HepG2 (cell line): ENCODE measurements at regions not wholly inside any gene's neighbourhood (a gene's known extent, or its start where the extent isn't known, plus 50 kb on each side); places are given as distances from the start of the nearest gene placed in this dataset.

ENCODE experiments used
- ATAC-seq: fragments of 200-7000 bp; cut with Tn5 transposase; 3 replicates; pipeline ENCODE4 v1.9.1; 2020; ENCODE audit warnings: mild to moderate bottlenecking, moderate library complexity
- BruUV-seq: library from RNA; stranded (reverse); fragments of 400-500 nt; replicated peaks from 2 replicates; lab custom pipeline; 2021; lab: Mats Ljungman, UMichigan
- CTCF ChIA-PET: fragments of 300-600 bp; formaldehyde crosslinking; extraction: SDS; loops from one replicate; lab custom pipeline; 2021; ENCODE audit warnings: low total read pairs, inconsistent platforms, low intra/inter-chr PET ratio; lab: Yijun Ruan, JAX
- POLR2A ChIA-PET: fragments of 350-600 bp; sonication (Branson Sonifier 250); formaldehyde crosslinking; loops from one replicate; lab custom pipeline; 2020; ENCODE audit warnings: antibody characterized with exemption, inconsistent platforms; lab: Yijun Ruan, JAX
- DNase-seq: peaks from one replicate; pipeline ENCODE4 v3.0.0-alpha.2; 2015; ENCODE audit warnings: low spot score
- FAIRE-seq: peaks from 3 replicates; lab custom pipeline; 2011; peaks lifted over from hg19 to GRCh38; lab: Jason Lieb, UNC
- H2AFZ ChIP-seq: one replicate; pipeline ENCODE4 v1.6.1; 2011; ENCODE audit warnings: low read length, inconsistent platforms
- H3K27ac ChIP-seq: fragments of 300-600 bp; 3 replicates; pipeline ENCODE4 v1.8.0; 2011; ENCODE audit warnings: mixed run types, mild to moderate bottlenecking, mixed read lengths, low read length, inconsistent platforms; ENCODE audit not compliant: insufficient read depth; ENCODE audit errors: extremely low read length
- H3K27me3 ChIP-seq, 2 experiments: fragments of 200-600 bp in 1 of 2; 2 replicates in 1 of 2; 3 replicates in 1 of 2; pipeline versions ENCODE4 v1.6.0 to v1.8.0; 2011; ENCODE audit warnings: low read length in 2 of 2, mild to moderate bottlenecking in 2 of 2, moderate library complexity in 2 of 2, inconsistent platforms in 1 of 2; ENCODE audit not compliant: insufficient read depth in 2 of 2, control insufficient read depth in 1 of 2
- H3K36me3 ChIP-seq, 2 experiments: fragments of 200-600 bp in 1 of 2; replicated peaks in 1 of 2; 2 replicates in 1 of 2; 3 replicates in 1 of 2; pipeline versions ENCODE4 v1.5.1 to v1.8.0; 2011; ENCODE audit warnings: low read length in 2 of 2, inconsistent platforms in 1 of 2; ENCODE audit not compliant: insufficient read depth in 2 of 2, control insufficient read depth in 1 of 2
- H3K4me1 ChIP-seq: 2 replicates; pipeline ENCODE4 v1.5.1; 2012; ENCODE audit warnings: low read length, inconsistent platforms; ENCODE audit not compliant: insufficient read depth
- H3K4me2 ChIP-seq: 2 replicates; pipeline ENCODE4 v1.6.0; 2011; ENCODE audit warnings: low read depth, low read length, inconsistent platforms
- H3K4me3 ChIP-seq, 3 experiments: fragments of 200-600 bp in 1 of 3; sonication (generic), shearing (Covaris generic) in 1 of 3; replicated peaks in 1 of 3; 2 replicates each; pipeline ENCODE4 v1.5.1; 2011 to 2016; ENCODE audit warnings: low read length in 3 of 3, inconsistent platforms in 2 of 3, low read depth in 2 of 3, mild to moderate bottlenecking in 2 of 3, control low read depth in 1 of 3, mixed read lengths in 1 of 3; ENCODE audit not compliant: insufficient read depth in 1 of 3
- H3K79me2 ChIP-seq: one replicate; pipeline ENCODE4 v1.6.1; 2011; ENCODE audit warnings: low read length, inconsistent platforms; ENCODE audit not compliant: insufficient read depth
- H3K9ac ChIP-seq: 2 replicates; pipeline ENCODE4 v1.6.0; 2011; ENCODE audit warnings: mild to moderate bottlenecking, low read depth, low read length, inconsistent platforms; ENCODE audit not compliant: insufficient read depth
- H3K9me3 ChIP-seq: 2 replicates; pipeline ENCODE4 v1.5.1; 2012; ENCODE audit warnings: mild to moderate bottlenecking, low read length
- H4K20me1 ChIP-seq: 2 replicates; pipeline ENCODE4 v1.6.0; 2011; ENCODE audit warnings: inconsistent platforms, mild to moderate bottlenecking, low read length, moderate library complexity; ENCODE audit not compliant: insufficient read depth
- AHR ChIP-seq: IDR thresholded peaks from 2 replicates; pipeline ENCODE4 v1.6.1; 2018; ENCODE audit warnings: missing genetic modification reagents, missing compliant biosample characterization
- BATF2 ChIP-seq: sonication (generic); formaldehyde crosslinking; IDR thresholded peaks from 2 replicates; pipeline ENCODE4 v1.8.0; 2022; ENCODE audit warnings: mild to moderate bottlenecking, missing genetic modification reagents, moderate library complexity
- CENPT ChIP-seq: sonication (generic); formaldehyde crosslinking; IDR thresholded peaks from 2 replicates; pipeline ENCODE4 v1.8.0; 2022; ENCODE audit warnings: low read depth, mild to moderate bottlenecking, moderate library complexity, missing genetic modification reagents
- DRAP1 ChIP-seq: IDR thresholded peaks from 2 replicates; pipeline ENCODE4 v1.6.1; 2016; ENCODE audit warnings: missing genetic modification reagents, missing compliant biosample characterization
- JDP2 ChIP-seq: sonication (generic); formaldehyde crosslinking; IDR thresholded peaks from 2 replicates; pipeline ENCODE4 v1.8.1; 2022; ENCODE audit warnings: missing genetic modification reagents, borderline replicate concordance
- KAT7 ChIP-seq: IDR thresholded peaks from 2 replicates; pipeline ENCODE4 v1.6.1; 2018; ENCODE audit warnings: borderline replicate concordance, missing compliant biosample characterization
- MBNL3 ChIP-seq: fragments of 250-450 bp; sonication (Bioruptor Pico); conservative IDR thresholded peaks from 2 replicates; pipeline ENCODE4 v1.8.0; 2022; ENCODE audit warnings: mild to moderate bottlenecking, inconsistent platforms
- MZF1 ChIP-seq: sonication (generic); formaldehyde crosslinking; IDR thresholded peaks from 2 replicates; pipeline ENCODE4 v1.8.1; 2023; ENCODE audit warnings: mild to moderate bottlenecking, missing genetic modification reagents, borderline replicate concordance
- NCOA2 ChIP-seq: sonication (generic); formaldehyde crosslinking; IDR thresholded peaks from 2 replicates; pipeline ENCODE4 v1.8.0; 2022; ENCODE audit warnings: inconsistent platforms
- NPAS2 ChIP-seq: sonication (generic); formaldehyde crosslinking; IDR thresholded peaks from 2 replicates; pipeline ENCODE4 v1.8.0; 2022; ENCODE audit warnings: mild to moderate bottlenecking, missing genetic modification reagents, borderline replicate concordance
- NRL ChIP-seq: sonication (generic); formaldehyde crosslinking; IDR thresholded peaks from 2 replicates; pipeline ENCODE4 v1.5.0; 2020; ENCODE audit warnings: missing genetic modification reagents, mild to moderate bottlenecking, moderate library complexity, borderline replicate concordance
- SMAD1 ChIP-seq: sonication (generic); formaldehyde crosslinking; IDR thresholded peaks from 2 replicates; pipeline ENCODE4 v1.4.0; 2020; ENCODE audit warnings: missing genetic modification reagents, low read depth, mild to moderate bottlenecking, borderline replicate concordance
- TP53 ChIP-seq: sonication (generic); formaldehyde crosslinking; conservative IDR thresholded peaks from 2 replicates; pipeline ENCODE4 v1.4.0; 2020; ENCODE audit warnings: missing genetic modification reagents
- ZFX ChIP-seq: sonication (generic); formaldehyde crosslinking; IDR thresholded peaks from 2 replicates; pipeline ENCODE4 v1.4.0; 2020; ENCODE audit warnings: mild to moderate bottlenecking, low read depth, missing genetic modification reagents, moderate library complexity
- ZNF317 ChIP-seq: sonication (generic); formaldehyde crosslinking; IDR thresholded peaks from 2 replicates; pipeline ENCODE4 v1.5.0; 2020; ENCODE audit warnings: mild to moderate bottlenecking, missing genetic modification reagents
- ZNF530 ChIP-seq: sonication (generic); formaldehyde crosslinking; IDR thresholded peaks from 2 replicates; pipeline ENCODE4 v1.5.0; 2020; ENCODE audit warnings: low read depth, mild to moderate bottlenecking, missing genetic modification reagents
- ZNF777 ChIP-seq: sonication (generic); formaldehyde crosslinking; IDR thresholded peaks from 2 replicates; pipeline ENCODE4 v1.4.0; 2020; ENCODE audit warnings: missing genetic modification reagents
- WGBS: methylation state at CpG from one replicate; pipeline ENCODE4 v1.1.6; 2017; ENCODE audit warnings: low lambda C conversion rate; 5-methylcytosine and 5-hydroxymethylcytosine counted together
- in situ Hi-C: cut with HindIII; loops from 2 replicates; pipeline ENCODE4 v1.10.0; 2017; ENCODE audit warnings: low pct_unique_long_range_greater_than_20kb; ENCODE audit not compliant: extremely low pct_ligation_motif_present
- intact Hi-C: fragments of 100-400 bp; cut with micrococcal nuclease; formaldehyde crosslinking; loops from one replicate; pipeline ENCODE4 v1.10.0; 2022; ENCODE audit not compliant: unreplicated experiment

GRCh38 chr12:127038152-127038551 is 1228.8 kb upstream of the TMEM132C start:
- peaks cover 7% of the 10 kb centered on the region; the same call in 1 of the 2 replicates for H3K9me3 ChIP-seq
- H2AFZ ChIP-seq, result no peak overlapping the region
- H3K4me2 ChIP-seq, result no peak overlapping the region
- CTCF ChIA-PET, result no interaction called here
- ATAC-seq (no peak), DNase-seq (no peak), FAIRE-seq (no peak)
- H3K27ac ChIP-seq, result no peak overlapping the region
- no peak overlapping the region for H3K9ac ChIP-seq
- H4K20me1 ChIP-seq, result no peaks in the 10 kb centered on the region
- POLR2A ChIA-PET, result no interaction called here
- in situ Hi-C loops (no loop called here), intact Hi-C loops (no loop called here)
- H3K27me3 ChIP-seq, result no peaks in the 10 kb centered on the region
- 4% methylated on average over 1 of the region's 1 CpG for WGBS
- H3K4me1 ChIP-seq, result no peaks in the 10 kb centered on the region
- no peaks in the 10 kb centered on the region for H3K79me2 ChIP-seq
- no peaks in the 10 kb centered on the region for H3K36me3 ChIP-seq
- no peak overlapping the region for H3K4me3 ChIP-seq
- TF ChIP-seq JDP2 (CRISPR knock-in tag) (no peak), MZF1 (CRISPR knock-in tag) (no peak), TP53 (CRISPR knock-in tag) (no peak), MBNL3 (CRISPR knock-in tag) (no peak), ZFX (CRISPR knock-in tag) (no peak), ZNF317 (CRISPR knock-in tag) (no peak), KAT7 (no peak), AHR (CRISPR knock-in tag) (no peak), ZNF530 (no peak), NCOA2 (CRISPR knock-in tag) (no peak), SMAD1 (CRISPR knock-in tag) (no peak), NRL (CRISPR knock-in tag) (no peak), CENPT (CRISPR knock-in tag) (no peak), ZNF777 (CRISPR knock-in tag) (no peak), DRAP1 (CRISPR knock-in tag) (no peak), NPAS2 (CRISPR knock-in tag) (no peak), BATF2 (no peak)
- no TSS peak for BruUV-seq
